PC-9 (cell line): ENCODE measurements at regions not wholly inside any gene's neighbourhood (a gene's known extent, or its start where the extent isn't known, plus 50 kb on each side); places are given as distances from the start of the nearest gene placed in this dataset.

Experiments
- CTCF ChIP-seq: fragments of 200-600 bp; sonication (generic); conservative IDR thresholded peaks from 2 replicates; pipeline ENCODE4 v1.6.1; 2017; ENCODE audit warnings: mixed run types, antibody characterized with exemption, mild to moderate bottlenecking, moderate library complexity
- EZH2 ChIP-seq: fragments of 200-600 bp; sonication (generic); IDR thresholded peaks from 2 replicates; pipeline ENCODE4 v1.8.0; 2017; ENCODE audit warnings: antibody characterized with exemption, low read depth

GRCh38 chr21:15224346-15225086 lies 159.7 kb upstream of the NRIP1 start:
- TF ChIP-seq CTCF = no peak
- no peak for TF ChIP-seq EZH2
